NCI-H524 (cell line): ENCODE measurements at regions not wholly inside any gene's neighbourhood (a gene's known extent, or its start where the extent isn't known, plus 50 kb on each side); places are given as distances from the start of the nearest gene placed in this dataset.

Source experiments
- DNase-seq, 2 experiments: peaks; one replicate each; lab custom pipeline; 2025; lab: John Stamatoyannopoulos, UW

GRCh38 chr10:61188101-61188500 lies 244.1 kb upstream of the RHOBTB1 start:
- no peak for DNase-seq

DNA sequence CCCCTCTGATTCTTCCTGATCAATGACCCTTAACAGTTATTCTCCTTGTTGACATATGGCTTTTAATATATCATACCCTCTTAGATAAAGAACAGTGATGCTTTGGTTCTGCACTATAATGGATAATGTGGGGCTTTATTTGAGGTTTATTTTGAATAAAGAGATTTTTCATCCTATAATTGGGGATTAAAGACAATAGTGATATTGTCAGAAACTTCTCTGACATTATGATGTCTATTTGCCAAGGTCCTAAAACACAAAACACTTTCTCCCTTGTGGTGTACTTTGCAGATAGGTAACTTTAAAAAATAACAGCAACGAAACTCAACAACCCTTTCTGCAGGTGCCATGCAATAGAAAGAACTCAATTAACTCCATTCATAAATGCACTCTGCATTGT lies 243.6 kb upstream of the RHOBTB1 start:
- DNase-seq: no peak

DNA sequence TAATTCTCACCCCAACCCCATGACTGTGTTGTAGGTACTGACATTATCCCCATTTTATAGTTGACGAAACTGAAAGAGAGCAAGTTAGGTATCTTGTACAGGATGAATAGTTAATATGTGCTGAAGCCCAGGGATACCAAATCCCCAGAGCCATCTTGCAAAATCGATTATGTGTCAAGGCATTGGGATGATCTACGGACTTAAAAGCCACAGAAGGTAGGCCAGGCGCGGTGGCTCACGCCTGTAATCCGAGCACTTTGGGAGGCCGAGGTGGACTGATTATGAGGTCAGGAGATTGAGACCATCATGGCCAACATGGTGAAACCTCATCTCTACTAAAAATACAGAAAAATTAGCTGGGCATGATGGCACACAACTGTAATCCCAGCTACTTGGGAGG lies 242.4 kb upstream of the RHOBTB1 start:
- DNase-seq: no peak

DNA sequence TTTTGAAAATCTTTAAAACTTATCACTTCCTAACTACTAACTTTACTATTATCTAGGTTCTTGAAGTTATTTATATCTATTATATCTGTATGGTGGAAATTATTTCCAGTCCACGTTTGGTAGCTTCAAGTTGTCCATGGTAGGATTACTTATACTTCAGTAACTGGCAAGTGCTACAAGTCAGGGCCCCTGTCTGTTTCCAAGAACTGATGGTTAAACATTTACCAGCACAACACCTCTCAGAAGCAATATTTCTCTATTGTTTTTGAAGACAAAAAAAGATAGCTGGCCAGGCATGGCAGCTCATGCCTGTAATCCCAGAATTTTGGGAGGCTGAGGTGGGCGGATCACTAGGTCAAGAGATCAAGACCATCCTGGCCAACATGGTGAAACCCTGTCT lies 240.4 kb upstream of the RHOBTB1 start:
- no peak for DNase-seq

GRCh38 chr10:61183967-61184366 lies 240.0 kb upstream of the RHOBTB1 start:
- no peak for DNase-seq

GRCh38 chr10:61181832-61182231 lies 237.8 kb upstream of the RHOBTB1 start:
- DNase-seq: no peak

- no peak for DNase-seq
Observed at GRCh38 chr10:61179771-61180170, 235.8 kb upstream of the RHOBTB1 start.

- peak in 1 of 2 experiments; percentile 33 for DNase-seq
Observed at GRCh38 chr10:61176424-61176823, 232.4 kb upstream of the RHOBTB1 start.

- no peak for DNase-seq
Observed at GRCh38 chr10:61175316-61175715, 231.3 kb upstream of the RHOBTB1 start.

GRCh38 chr10:61173450-61173849 lies 229.5 kb upstream of the RHOBTB1 start:
- no peak for DNase-seq

DNA sequence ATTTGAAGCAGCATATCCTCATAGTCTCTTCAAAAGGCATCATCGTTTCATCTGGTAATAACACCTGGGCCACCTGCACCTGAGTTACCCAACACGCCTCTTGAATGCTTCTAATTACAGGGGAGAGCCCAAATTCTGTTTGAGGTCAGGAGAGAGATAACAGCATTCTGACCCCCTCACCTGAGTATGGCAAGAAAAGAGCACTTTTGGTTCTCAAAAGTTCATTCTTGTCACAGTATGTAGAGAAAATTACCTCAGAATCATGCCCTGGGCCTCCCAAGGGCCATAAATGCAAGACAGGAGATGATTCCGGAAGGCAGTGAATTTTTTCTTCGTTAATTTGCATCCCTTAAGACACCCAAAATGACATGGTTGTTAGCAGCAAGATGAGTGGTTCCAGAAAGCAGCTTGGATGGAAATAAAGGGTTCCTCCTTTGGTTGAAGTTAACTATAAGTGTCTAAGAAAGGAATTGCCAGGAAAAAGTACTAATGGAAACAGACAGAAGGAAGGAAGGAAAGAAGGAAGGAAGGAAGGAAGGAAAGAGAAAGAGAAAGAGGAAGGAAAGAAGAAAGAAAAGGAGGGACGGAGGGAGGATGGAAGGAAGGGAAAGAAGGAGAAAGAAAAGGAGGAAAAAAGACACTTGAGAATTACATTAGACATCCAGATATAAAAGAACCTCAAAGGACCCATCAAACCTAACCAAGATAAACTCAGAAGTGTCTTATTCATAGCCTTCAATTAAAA lies 228.4 kb upstream of the RHOBTB1 start:
- no peak for DNase-seq

DNA sequence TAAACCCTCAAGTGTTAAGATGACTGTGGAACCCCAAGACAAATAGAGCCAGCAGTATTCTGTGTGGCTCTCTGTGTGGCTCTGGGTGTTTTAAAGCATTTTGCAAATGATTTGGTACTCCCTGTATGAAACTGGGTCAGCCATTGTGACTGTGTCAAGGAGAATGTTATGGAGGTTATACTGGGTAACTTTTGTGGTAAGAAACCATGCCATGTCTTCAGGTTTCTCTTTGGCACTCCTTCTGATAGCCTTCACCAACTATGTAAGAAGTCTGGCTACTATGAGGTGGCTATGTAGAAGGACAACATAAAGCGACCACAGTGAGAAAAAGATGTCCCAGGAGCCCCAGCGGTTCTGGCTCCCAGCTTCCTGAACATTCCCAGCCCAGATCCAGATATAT lies 226.6 kb upstream of the RHOBTB1 start:
- DNase-seq: no peak

DNA sequence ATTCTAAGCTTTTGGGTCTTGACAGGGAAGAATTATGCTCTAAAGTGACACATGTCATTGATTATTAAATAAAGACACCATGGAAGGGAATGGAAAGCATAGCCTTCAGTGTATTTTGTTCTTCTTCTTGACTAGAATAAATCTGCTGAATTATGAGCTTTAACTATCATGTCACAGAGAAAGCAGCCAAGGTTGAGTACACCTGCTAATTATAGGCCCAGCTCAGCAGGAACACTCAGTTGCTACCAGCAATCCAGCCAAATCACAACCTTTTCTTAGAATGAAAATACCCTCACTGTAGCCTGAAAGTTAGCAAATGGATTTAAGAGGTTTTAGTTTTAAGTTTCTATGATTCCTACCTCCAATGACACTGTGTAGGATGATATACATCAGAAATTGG lies 225.3 kb upstream of the RHOBTB1 start:
- no peak for DNase-seq

GRCh38 chr10:61166489-61166888 lies 222.5 kb upstream of the RHOBTB1 start:
- DNase-seq: no peak

GRCh38 chr10:61166065-61166464 lies 222.1 kb upstream of the RHOBTB1 start:
- DNase-seq: peak in 1 of 2 experiments; percentile 54

DNA sequence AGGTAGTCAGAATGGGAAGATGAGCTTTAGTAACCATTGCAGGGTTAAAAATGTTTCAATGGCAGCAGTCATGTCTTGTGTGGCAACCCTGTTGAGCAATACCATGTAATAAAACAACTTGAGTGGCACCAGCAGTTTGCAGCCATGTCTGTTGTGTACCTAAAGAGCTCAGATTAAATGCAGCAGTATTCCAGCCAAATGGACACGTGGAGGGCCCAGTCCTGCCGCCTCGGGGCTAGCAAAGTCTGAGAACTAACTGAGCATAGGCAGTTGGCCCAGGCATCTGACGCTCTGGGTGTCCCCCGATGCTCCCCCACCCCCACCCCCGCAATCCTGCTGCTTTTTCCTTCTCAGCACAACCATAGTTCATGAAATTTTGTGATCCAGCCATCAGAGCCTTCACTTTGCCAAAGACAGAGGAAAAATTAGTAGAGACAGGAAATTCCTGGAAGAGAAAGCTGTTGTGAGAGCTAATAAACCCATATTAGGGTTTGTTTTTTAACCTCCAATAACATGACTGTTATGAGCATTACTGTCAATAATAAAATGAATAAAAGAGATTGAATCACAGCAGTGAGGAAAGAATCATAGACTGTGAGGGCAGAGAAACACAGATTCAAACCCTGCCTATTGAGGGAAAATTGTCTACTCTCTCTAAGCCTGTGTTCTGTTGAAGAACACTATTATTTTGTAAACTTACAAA lies 220.6 kb upstream of the RHOBTB1 start:
- no peak for DNase-seq

DNA sequence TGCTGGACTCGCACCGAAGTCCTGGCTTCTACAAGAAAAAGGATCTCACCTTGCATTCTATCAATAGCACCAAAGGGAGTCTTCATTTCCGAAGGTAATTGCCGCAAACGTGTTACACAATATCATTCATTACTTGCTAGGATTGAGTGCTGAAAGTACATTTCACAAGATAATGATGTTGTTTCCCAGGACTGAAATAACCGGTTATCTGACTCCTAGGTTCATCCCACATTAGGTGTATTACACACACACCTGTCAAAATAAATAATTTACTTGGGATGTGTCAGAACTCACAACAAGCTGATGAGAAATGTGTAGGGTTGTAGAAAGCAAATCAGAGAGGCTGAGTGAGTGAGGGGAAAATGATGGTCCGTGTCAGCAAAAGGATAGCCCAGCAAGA lies 219.4 kb upstream of the RHOBTB1 start:
- DNase-seq: no peak

GRCh38 chr10:61160253-61160652 lies 216.3 kb upstream of the RHOBTB1 start:
- DNase-seq: no peak

- no peak for DNase-seq
Observed at GRCh38 chr10:61159253-61159652, 215.3 kb upstream of the RHOBTB1 start.

- DNase-seq: no peak
Observed at GRCh38 chr10:61157182-61157581, 213.2 kb upstream of the RHOBTB1 start.

GRCh38 chr10:61153771-61154170 lies 209.8 kb upstream of the RHOBTB1 start:
- no peak for DNase-seq

DNA sequence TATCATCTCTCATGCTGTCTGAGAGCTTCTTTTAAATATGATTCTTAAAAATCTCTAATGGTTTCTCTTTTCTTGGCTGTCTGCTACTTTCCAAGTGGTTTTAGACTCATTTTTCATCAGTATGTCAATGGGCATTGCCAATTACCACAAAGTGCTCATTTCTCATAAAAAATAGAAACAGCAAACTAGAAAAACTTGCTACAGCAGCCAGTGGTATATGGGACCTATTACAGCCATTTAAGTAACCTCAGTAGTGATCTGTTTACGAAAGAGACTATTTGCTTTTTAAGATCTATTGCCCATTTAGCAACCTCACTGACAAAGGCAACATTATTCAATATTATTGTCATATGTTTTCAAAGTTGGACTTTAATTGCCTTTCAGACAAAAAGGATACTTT lies 207.1 kb upstream of the RHOBTB1 start:
- no peak for DNase-seq

- no peak for DNase-seq
Observed at GRCh38 chr10:61148451-61148850, 204.5 kb upstream of the RHOBTB1 start.

DNA sequence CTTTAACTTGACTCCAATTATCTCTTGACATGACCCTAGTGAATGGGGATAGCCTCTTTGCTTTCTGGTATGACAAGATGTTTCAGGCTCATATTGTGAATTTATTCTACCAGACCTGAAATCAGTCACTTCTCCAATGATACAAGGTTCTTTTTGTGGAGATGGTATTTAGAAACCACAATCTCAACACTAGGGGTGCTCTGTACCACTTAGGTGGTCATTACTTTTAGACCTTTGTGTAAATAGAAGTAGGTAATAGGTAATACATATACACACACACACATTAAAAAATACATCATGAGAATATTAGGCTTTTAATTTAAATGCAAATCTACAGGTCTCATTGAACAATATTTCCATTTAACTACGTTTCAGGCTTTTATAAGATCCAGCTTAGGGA lies 199.0 kb upstream of the RHOBTB1 start:
- DNase-seq: no peak
